ENCODE measurements at regions not wholly inside any gene's neighbourhood (a gene's known extent, or its start where the extent isn't known, plus 50 kb on each side); places are given as distances from the start of the nearest gene placed in this dataset.

- TF ChIP-seq, protein P1, sequence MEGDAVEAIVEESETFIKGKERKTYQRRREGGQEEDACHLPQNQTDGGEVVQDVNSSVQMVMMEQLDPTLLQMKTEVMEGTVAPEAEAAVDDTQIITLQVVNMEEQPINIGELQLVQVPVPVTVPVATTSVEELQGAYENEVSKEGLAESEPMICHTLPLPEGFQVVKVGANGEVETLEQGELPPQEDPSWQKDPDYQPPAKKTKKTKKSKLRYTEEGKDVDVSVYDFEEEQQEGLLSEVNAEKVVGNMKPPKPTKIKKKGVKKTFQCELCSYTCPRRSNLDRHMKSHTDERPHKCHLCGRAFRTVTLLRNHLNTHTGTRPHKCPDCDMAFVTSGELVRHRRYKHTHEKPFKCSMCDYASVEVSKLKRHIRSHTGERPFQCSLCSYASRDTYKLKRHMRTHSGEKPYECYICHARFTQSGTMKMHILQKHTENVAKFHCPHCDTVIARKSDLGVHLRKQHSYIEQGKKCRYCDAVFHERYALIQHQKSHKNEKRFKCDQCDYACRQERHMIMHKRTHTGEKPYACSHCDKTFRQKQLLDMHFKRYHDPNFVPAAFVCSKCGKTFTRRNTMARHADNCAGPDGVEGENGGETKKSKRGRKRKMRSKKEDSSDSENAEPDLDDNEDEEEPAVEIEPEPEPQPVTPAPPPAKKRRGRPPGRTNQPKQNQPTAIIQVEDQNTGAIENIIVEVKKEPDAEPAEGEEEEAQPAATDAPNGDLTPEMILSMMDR (IDR thresholded peaks at IDR 0.05), result no peak
- no peak for TF ChIP-seq POLR2A (IDR thresholded peaks at IDR 0.05)
Observed at GRCh38 chr2:60400462-60401246, 152.8 kb downstream of the BCL11A start.
